K562 (cell line): ENCODE measurements at regions not wholly inside any gene's neighbourhood (a gene's known extent, or its start where the extent isn't known, plus 50 kb on each side); places are given as distances from the start of the nearest gene placed in this dataset.

Source experiments
- ATAC-seq: fragments of 200-7000 bp; cut with Tn5 transposase; 3 replicates; pipeline ENCODE4 v1.9.1; 2020; ENCODE audit warnings: moderate library complexity
- BruUV-seq: library from RNA; stranded (reverse); fragments of 400-500 nt; replicated peaks from 2 replicates; lab custom pipeline; 2021; lab: Mats Ljungman, UMichigan
- CTCF ChIA-PET: fragments of 300-600 bp; formaldehyde crosslinking; extraction: SDS; loops from one replicate; lab custom pipeline; 2021; ENCODE audit warnings: low intra/inter-chr PET ratio; lab: Yijun Ruan, JAX
- POLR2A ChIA-PET: fragments of 300-600, 350-650 bp; sonication (Branson Sonifier 250); formaldehyde crosslinking; extraction: SDS; loops from one replicate; lab custom pipeline; 2021; ENCODE audit warnings: antibody characterized with exemption, inconsistent platforms; lab: Yijun Ruan, JAX
- DNase-seq, 4 experiments: peaks; one replicate each; pipeline versions ENCODE4 v3.0.0 to v3.0.0-alpha.2; 2011 to 2018; ENCODE audit warnings: low spot score in 3 of 4, mixed read lengths in 3 of 4; ENCODE audit errors: extremely low read depth in 1 of 4
- FAIRE-seq: peaks from 2 replicates; lab custom pipeline; 2011; peaks lifted over from hg19 to GRCh38; lab: Jason Lieb, UNC
- H2AFZ ChIP-seq: 2 replicates; pipeline ENCODE4 v1.6.0; 2011; ENCODE audit warnings: low read depth, low read length, control low read depth, inconsistent platforms
- H3K27ac ChIP-seq: fragments of 200-600 bp; 3 replicates; pipeline ENCODE4 v1.8.0; 2011; ENCODE audit warnings: low read depth, mild to moderate bottlenecking, control low read depth, inconsistent platforms, low read length, moderate library complexity, mixed read lengths; ENCODE audit errors: extremely low read depth
- H3K27me3 ChIP-seq, 2 experiments: fragments of 300-600 bp in 1 of 2; 2 replicates in 1 of 2; 3 replicates in 1 of 2; pipeline versions ENCODE4 v1.6.0 to v1.8.0; 2011; ENCODE audit warnings: inconsistent platforms in 2 of 2, low read length in 2 of 2, mild to moderate bottlenecking in 1 of 2, mixed read lengths in 1 of 2, moderate library complexity in 1 of 2; ENCODE audit not compliant: control insufficient read depth in 2 of 2, insufficient read depth in 2 of 2
- H3K36me3 ChIP-seq: fragments of 300-600 bp; 3 replicates; pipeline ENCODE4 v1.8.0; 2011; ENCODE audit warnings: mild to moderate bottlenecking, low read length, inconsistent platforms; ENCODE audit not compliant: control insufficient read depth, insufficient read depth
- H3K4me1 ChIP-seq, 2 experiments: fragments of 200-600 bp in 1 of 2; replicated peaks in 1 of 2; 2 replicates in 1 of 2; 3 replicates in 1 of 2; pipeline versions ENCODE4 v1.5.1 to v1.8.0; 2011; ENCODE audit warnings: inconsistent platforms in 2 of 2, low read length in 2 of 2, mild to moderate bottlenecking in 1 of 2, mixed read lengths in 1 of 2, moderate library complexity in 1 of 2; ENCODE audit not compliant: control insufficient read depth in 2 of 2, insufficient read depth in 2 of 2
- H3K4me2 ChIP-seq: 2 replicates; pipeline ENCODE4 v1.6.1; 2011; ENCODE audit warnings: low read length, control low read depth, inconsistent platforms, mixed read lengths; ENCODE audit not compliant: insufficient read depth
- H3K4me3 ChIP-seq: fragments of 200-600 bp; sonication (generic), shearing (Covaris generic); 2 replicates; pipeline ENCODE4 v1.5.1; 2016; ENCODE audit warnings: control low read depth, inconsistent platforms
- H3K79me2 ChIP-seq: fragments of 200-600 bp; 3 replicates; pipeline ENCODE4 v1.8.0; 2011; ENCODE audit warnings: low read length, inconsistent platforms; ENCODE audit not compliant: control insufficient read depth, insufficient read depth
- H3K9ac ChIP-seq, 2 experiments: 2 replicates each; pipeline versions ENCODE4 v1.6.0 to v1.6.1; 2011; ENCODE audit warnings: low read depth in 2 of 2, low read length in 2 of 2, control low read depth in 1 of 2, inconsistent platforms in 1 of 2, mild to moderate bottlenecking in 1 of 2, mixed read lengths in 1 of 2; ENCODE audit not compliant: insufficient read depth in 1 of 2
- H3K9me1 ChIP-seq: one replicate; pipeline ENCODE4 v1.6.0; 2011; ENCODE audit warnings: inconsistent platforms, mild to moderate bottlenecking, low read length, moderate library complexity; ENCODE audit not compliant: control insufficient read depth, insufficient read depth
- H3K9me3 ChIP-seq: replicated peaks from 2 replicates; pipeline ENCODE4 v1.5.1; 2011; ENCODE audit warnings: low read depth, low read length, inconsistent platforms; ENCODE audit not compliant: control insufficient read depth, insufficient read depth
- H4K20me1 ChIP-seq: replicated peaks from 2 replicates; pipeline ENCODE4 v1.6.1; 2011; ENCODE audit warnings: low read length, inconsistent platforms, mixed read lengths; ENCODE audit not compliant: control insufficient read depth, insufficient read depth
- FOS ChIP-seq: IDR thresholded peaks from 3 replicates; pipeline ENCODE4 v1.6.1; 2011; ENCODE audit not compliant: insufficient read length; ENCODE audit errors: extremely low read depth
- NCOR1 ChIP-seq: fragments of 450-650 bp; IDR thresholded peaks from 2 replicates; pipeline ENCODE4 v1.6.1; 2016; ENCODE audit warnings: mild to moderate bottlenecking, moderate library complexity
- SRF ChIP-seq, 2 experiments: fragments of 250-450, 450-650 bp in 1 of 2; sonication (Bioruptor Pico) in 1 of 2; sonication (generic) in 1 of 2; formaldehyde crosslinking; IDR thresholded peaks; 2 replicates each; pipeline versions ENCODE4 v1.5.0 to v1.5.1; 2020 to 2022; ENCODE audit warnings: mild to moderate bottlenecking in 1 of 2, missing genetic modification reagents in 1 of 2
- TAF9B ChIP-seq: fragments of 450-650 bp; IDR thresholded peaks from 2 replicates; pipeline ENCODE4 v1.6.1; 2018; ENCODE audit warnings: mild to moderate bottlenecking; ENCODE audit not compliant: partially characterized antibody
- ZNF41 ChIP-seq: fragments of 250-450 bp; sonication (Bioruptor Pico); conservative IDR thresholded peaks from 2 replicates; pipeline ENCODE4 v1.4.0; 2020; ENCODE audit warnings: mild to moderate bottlenecking
- ZNF512 ChIP-seq: IDR thresholded peaks from 2 replicates; pipeline ENCODE4 v1.6.1; 2016; ENCODE audit warnings: missing genetic modification characterization, missing compliant biosample characterization
- WGBS: fragments of 100-300 bp; shearing (Covaris generic); methylation state at CpG from one replicate; pipeline ENCODE4 v1.1.6; 2016; ENCODE audit warnings: low coverage, mixed read lengths; ENCODE audit not compliant: insufficient coverage; ENCODE audit errors: missing lambda C conversion rate; 5-methylcytosine and 5-hydroxymethylcytosine counted together
- in situ Hi-C: fragments of 300-500 bp; cut with MboI; formaldehyde crosslinking; loops from 4 replicates; pipeline ENCODE4 v1.15.0; 2018; ENCODE audit warnings: inconsistent platforms, mixed read lengths
- intact Hi-C: fragments of 100-400 bp; cut with micrococcal nuclease; formaldehyde crosslinking; loops from 2 replicates; pipeline ENCODE4 v1.14.2; 2022

- in situ Hi-C loops, result no loop called here
- H3K9ac ChIP-seq, result no peak overlapping the region
- no TSS peak for BruUV-seq
- no peaks in the 10 kb centered on the region for H3K9me3 ChIP-seq
- no peak overlapping the region for H3K27ac ChIP-seq
- TF ChIP-seq TAF9B (no peak), NCOR1 (no peak), ZNF41 (no peak), ZNF512 (tag) (no peak), FOS (no peak), SRF (CRISPR knock-in tag; IDR thresholded peaks at IDR 0.05) (no peak)
- H3K27me3 ChIP-seq, result no peaks in the 10 kb centered on the region; a peak in 1 of 5 replicates
- ChIA-PET CTCF (no interaction called here), POLR2A (no interaction called here)
- H3K4me1 ChIP-seq, result peaks cover 0 to 17% of the 10 kb centered on the region in 2 experiments; a peak in 4 of 5 replicates
- no peak for FAIRE-seq
- H2AFZ ChIP-seq, result no peak overlapping the region
- no peaks in the 10 kb centered on the region for H3K79me2 ChIP-seq
- intact Hi-C loops, result no loop called here
- ATAC-seq, result no peak
- no peak overlapping the region for H3K4me2 ChIP-seq
- H3K36me3 ChIP-seq, result no peaks in the 10 kb centered on the region
- H3K9me1 ChIP-seq, result no peaks in the 10 kb centered on the region
- no peak for DNase-seq
- WGBS, result 0% methylated on average over 1 of the region's 1 CpG
- no peak overlapping the region for H3K4me3 ChIP-seq
- no peaks in the 10 kb centered on the region for H4K20me1 ChIP-seq
Measured at GRCh38 chr2:240238201-240238600, 97.7 kb upstream of the OTOS start.
